GM10266 (cell line): ENCODE measurements at regions not wholly inside any gene's neighbourhood (a gene's known extent, or its start where the extent isn't known, plus 50 kb on each side); places are given as distances from the start of the nearest gene placed in this dataset.
"Not testable (repeated sequence)": the region's sequence is repeated elsewhere in the genome, so short reads cannot be mapped to it uniquely, and the experiment has no call there.

Experiments
- DNase-seq: peaks from one replicate; pipeline ENCODE4 v3.0.0; 2012; ENCODE audit errors: extremely low spot score
- CTCF ChIP-seq: IDR thresholded peaks from 2 replicates; pipeline ENCODE4 v1.5.1; 2012; ENCODE audit warnings: mild to moderate bottlenecking, low read depth; ENCODE audit not compliant: control insufficient read depth, insufficient read depth; ENCODE audit errors: missing control alignments

- DNase-seq = no peak
- TF ChIP-seq CTCF = no peak
These were observed 319.4 kb upstream of the MDFIC2 start for GRCh38 chr3:70631716-70632307.

- DNase-seq = no peak
These were observed 309.0 kb upstream of the MDFIC2 start for GRCh38 chr3:70621451-70621850.

DNA sequence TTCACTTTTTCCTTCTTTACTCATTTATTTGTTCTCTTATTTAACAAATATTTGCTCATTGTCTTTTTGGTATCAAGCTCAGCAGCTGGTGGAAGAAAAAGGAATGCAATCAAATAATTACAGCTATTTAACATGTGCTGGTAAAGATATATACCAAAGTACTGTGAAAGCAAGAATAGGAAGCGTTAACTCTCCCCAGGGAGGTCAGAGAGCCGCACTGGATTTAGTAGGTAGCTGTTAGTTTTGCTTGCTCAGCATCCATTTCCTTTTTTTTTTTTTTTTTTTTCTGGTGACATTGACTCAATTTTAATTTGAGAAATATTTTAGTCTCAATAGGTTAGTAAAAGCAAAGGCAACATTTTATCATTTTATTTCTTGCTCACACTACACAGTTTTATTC is 308.5 kb upstream of the MDFIC2 start:
- no peak for DNase-seq
- TF ChIP-seq CTCF = no peak

More at GRCh38 chr3:70621451-70621850, 309.0 kb upstream of the MDFIC2 start:
- TF ChIP-seq CTCF = no peak

DNA sequence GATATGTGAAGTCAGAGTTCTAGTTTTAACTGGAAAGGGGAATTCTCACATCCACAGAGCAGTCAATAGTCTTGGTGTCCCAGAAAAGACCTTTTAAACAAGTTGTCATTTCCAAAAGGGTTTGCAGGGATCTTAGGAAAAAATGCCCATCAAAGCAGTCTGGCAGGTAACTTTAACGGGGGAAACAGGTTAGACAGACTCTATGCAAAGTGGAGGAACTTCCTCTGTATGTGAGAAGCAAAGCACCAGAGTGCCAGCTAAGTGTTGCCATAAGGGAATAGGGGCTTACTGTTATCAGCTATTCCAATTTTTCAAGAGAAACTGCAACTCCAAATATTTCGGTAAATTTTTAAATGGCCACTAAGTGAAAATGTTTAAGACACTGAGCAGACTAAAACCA is 307.9 kb upstream of the MDFIC2 start:
- DNase-seq = no peak
- TF ChIP-seq CTCF = no peak

DNA sequence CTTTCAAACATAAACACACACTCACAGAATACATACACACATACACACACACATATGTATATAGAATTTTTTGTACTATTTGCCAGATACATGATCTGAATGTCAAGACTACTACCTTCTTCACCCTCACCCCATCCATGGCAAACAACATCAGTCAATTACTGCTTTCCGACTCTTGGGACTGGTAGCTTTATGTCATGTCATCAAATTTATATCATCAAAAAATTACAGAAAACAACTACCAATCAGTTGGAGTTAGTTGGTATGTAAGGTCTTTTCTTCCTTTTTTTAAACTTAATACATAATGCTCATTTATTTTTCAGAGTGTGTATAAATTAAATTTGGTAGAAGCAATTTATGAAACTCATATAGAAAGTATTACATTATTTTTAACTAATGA is 305.7 kb upstream of the MDFIC2 start:
- no peak for DNase-seq
- no peak for TF ChIP-seq CTCF

- DNase-seq = not testable (repeated sequence)
These were observed 304.9 kb upstream of the MDFIC2 start for GRCh38 chr3:70617349-70617748.

DNA sequence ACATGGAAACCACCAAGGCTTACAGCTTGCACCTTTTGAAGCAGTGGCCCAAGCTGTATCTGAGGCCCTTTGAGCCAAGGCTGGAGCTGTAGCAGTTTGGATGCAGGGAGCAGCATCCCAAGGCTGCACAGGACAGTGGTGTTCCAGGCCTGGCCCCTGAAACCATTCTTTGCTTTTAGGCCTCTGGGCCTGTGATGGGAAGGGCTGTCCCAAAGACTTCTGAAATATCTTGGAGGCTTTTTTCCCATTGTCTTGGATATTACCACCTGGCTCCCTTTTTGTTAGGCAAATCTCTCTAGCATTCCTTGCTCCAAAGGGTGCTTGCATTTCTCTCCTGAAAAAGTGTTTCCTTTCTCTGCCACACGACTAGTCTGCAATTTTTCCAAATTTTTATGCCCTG is 302.8 kb upstream of the MDFIC2 start:
- DNase-seq = no peak
- TF ChIP-seq CTCF = no peak

DNA sequence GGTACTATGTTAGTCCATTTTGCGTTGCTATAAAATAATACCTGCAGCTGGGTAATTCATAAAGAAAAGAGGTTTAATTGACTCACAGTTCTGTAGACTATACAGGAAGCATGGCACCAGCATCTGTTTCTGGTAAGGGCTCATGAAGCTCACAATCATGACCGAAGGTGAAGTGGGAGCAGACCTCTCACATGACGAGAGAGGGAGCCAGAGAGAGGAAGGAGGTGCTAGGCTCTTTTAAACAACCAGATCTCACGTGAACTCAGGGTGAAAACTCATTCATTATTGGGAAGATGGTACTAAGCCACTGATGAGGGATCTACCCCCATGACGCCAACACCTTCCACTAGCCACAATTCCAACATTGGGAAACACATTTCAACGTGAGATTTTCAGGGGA is 301.7 kb upstream of the MDFIC2 start:
- TF ChIP-seq CTCF = no peak
- DNase-seq = no peak
